Smooth muscle cell of the brain vasculature (primary cell): ENCODE measurements at regions not wholly inside any gene's neighbourhood (a gene's known extent, or its start where the extent isn't known, plus 50 kb on each side); places are given as distances from the start of the nearest gene placed in this dataset.
"Not testable (repeated sequence)": the region's sequence is repeated elsewhere in the genome, so short reads cannot be mapped to it uniquely, and the experiment has no call there.

Experiments
- DNase-seq: peaks from one replicate; pipeline ENCODE4 v3.0.0-alpha.2; 2012; ENCODE audit warnings: low read depth, low spot score

DNA sequence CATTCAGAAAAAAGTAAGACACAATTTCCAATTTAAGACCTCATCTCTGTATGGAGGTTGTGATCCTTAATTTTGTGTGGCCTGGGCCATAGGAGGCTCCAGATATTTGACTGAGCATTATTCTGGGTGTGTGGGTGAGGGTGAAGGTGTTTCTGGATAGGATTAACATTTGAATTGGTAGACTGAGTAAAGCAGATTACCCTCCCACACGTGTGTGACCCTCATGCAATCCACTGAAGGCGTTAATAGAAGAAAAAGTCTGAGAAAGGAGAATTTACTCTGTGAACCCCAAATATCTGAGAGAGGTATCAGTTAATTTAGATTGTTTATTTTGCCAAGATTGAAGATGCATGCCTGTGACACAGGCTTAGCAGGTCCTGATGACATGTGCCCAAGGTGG lies 328.0 kb upstream of the POT1 start:
- no peak for DNase-seq

- DNase-seq, result no peak
These were observed 326.8 kb upstream of the POT1 start for GRCh38 chr7:125256446-125256845.

DNA sequence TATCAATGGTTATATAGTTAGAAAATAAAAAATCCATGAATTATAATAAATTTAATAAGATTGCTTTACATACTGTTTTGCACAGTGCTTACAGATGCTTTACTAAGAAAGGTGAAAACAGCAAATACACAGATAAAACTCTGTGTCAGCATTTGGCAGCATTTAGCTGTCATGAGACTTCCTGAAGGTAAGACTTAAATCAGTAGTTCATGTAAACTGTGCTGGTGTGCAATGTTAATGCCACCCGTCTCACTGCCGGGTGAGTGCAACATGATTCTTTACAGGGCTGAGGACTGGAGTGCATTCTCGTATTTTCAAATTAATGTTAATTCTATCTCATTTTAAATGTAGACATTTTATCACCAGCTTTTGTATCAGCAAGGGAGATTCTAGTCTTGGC lies 326.2 kb upstream of the POT1 start:
- no peak for DNase-seq

DNA sequence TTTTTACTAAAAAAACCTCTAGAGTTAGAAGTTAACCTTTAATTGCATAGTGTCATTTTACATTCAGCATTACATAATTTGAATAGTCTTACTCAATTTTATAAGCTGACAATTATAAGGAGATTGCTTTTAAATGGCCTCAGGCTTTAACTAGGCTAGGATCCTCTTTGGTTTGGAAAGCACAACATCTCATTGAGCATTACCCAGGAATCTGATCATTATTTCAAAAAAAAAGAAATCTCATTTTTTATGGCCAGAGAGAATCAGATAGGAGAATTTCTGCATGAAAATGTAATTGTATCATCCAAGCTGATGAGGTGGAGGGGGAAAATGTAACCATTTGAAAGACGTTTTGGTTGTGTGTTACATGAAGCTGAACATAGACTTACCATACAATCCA lies 324.9 kb upstream of the POT1 start:
- DNase-seq, result no peak

GRCh38 chr7:125253452-125254190 lies 324.0 kb upstream of the POT1 start:
- no peak for DNase-seq

DNA sequence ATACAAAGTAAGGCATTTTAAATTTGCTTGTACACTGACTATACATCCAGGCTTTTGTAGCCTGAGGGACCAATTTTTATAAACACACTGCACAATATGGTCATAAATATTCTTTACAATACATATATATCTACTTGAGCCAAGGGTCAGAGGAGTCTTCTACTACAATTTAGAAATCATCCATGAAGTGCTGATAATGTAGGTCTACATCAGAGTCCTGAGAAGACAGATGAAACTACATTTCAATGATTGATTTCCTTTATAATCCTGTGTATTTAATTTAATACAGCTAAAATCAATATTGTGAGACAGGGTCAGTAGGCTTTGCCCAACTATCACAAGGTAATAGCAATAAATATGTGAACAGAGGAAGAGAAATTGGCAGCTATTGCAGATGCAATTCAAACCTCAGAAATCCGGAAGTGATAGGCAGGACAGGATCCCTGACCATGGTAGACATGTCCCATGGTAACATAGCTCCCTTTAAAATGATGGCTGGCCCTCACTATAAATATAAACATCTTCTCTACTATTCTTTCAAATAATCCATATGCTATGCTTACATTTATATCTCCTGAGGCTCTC lies 318.0 kb upstream of the POT1 start:
- no peak for DNase-seq

DNA sequence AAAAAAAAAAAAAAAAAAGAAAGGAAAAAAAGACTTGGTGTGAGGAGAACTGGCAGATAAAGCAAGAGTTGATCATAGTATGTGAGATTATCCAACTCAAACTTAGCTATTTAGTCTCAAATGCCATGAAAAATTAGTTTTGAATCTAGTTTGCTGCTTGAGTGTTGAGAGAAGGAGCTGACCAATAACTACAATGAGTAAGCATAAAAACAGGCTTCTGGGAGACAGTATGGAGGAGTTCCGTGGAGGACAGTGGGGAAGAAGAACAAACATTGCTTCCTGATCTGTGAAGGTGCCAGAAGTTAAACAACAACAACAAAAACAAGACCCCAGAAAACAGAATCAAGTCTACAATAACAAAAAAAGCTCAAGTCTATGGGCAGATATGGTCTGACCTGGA lies 317.1 kb upstream of the POT1 start:
- DNase-seq, result no peak

DNA sequence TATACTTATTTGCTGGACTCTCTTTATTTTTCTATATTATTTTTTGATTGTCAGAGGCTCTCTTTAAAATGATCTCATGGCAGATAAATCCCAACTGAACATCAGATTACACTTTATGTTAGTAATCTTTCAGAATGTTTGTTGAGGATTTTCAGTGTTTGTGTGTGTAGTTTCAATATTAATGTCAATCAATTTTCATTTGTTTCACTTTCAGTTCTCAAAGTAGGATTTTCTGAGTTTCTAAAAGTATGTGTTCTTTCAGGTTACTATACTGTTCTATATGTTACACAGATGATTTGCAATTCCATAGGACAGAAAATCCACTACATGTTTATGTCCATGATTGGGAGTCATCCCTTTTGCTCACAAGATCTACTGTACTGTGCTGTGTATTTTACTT lies 311.9 kb upstream of the POT1 start:
- no peak for DNase-seq

- no peak for DNase-seq
These were observed 293.0 kb upstream of the POT1 start for GRCh38 chr7:125222596-125222995.

DNA sequence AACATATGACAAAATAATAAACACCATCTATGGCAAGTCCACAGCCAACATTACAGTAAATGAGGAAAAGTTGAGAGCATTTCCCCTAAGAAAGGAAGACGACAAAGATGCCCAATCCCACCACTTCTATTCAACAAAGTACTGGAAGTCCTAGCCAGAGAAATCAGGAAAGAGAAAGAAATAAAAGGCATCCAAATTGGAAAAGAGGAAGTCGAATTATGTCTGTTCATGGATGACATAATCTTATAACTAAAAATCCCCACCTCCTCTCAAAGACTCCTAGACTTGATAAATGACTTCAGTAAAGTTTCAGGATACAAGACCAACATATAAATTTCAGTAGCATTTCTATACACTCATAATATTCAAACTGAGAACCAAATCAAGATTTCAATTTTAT lies 288.5 kb upstream of the POT1 start:
- DNase-seq, result no peak

- DNase-seq, result no peak
These were observed 271.4 kb upstream of the POT1 start for GRCh38 chr7:125201002-125201401.

DNA sequence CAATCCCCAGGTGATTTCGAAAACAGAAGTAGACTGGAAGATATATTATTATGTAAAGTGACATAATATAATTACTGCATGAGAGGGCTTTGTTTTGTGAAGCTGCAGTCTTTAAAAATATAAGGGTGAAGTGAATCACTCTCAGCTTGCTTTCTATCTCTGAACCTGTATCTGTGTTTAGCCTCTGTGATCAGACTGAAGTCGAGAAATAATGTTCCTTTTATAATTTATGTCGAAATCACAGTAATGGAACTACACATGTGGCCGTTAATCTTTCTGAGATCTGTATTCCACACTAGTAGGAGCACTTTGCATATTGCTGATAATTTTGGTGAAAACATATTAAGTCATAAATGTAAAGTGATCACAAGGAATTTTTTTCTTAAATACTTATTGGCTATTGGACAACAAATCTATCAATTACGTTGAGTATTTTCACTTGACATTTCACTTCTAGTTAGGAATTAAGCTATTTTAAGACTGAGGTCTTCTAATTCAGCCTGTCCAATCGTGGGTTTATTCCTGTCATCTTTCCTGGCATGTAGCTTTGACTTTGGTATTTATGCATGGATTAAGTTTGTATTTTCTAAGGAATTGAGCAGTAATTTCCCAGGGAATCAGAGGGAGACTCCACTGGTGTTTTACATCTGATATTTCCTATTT lies 268.2 kb upstream of the POT1 start:
- DNase-seq, result no peak

- DNase-seq, result no peak
These were observed 265.5 kb upstream of the POT1 start for GRCh38 chr7:125195156-125195555.

DNA sequence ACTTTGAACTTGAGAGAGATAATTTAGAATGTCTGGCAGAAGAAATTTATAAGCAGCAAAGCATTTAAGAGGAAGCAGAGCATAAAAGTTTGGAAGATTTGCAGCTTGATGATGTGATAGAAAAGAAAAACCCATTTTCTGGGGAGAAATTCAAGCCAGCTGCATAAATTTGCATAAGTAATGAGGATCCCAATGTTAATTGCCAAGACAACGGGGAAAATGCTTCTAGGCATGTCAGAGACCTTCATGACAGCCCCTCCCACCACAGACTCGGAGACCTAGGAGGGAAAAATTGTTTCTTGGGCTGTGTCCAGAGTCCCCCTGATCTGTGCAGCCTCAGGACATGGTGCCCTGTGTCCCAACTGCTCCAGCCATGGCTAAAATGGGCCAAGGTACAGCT lies 263.6 kb upstream of the POT1 start:
- no peak for DNase-seq

DNA sequence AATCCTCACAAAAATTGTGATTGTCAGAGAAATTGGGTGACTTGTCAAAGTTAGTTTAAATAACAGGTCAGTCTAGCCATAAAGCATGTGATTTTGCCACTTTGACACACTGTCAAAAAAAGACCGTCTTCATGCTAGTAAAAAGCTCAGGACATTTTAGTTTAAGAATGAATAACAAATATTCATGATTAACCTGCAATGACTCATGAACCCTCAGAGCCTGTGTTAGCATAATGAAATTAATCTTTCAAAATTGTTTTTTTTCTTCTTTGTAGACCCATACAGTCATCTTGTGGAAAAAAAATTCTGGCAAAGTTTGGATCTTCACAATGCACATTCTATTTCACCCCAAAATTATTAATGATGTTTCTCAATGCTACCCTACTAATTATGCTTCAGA lies 255.2 kb upstream of the POT1 start:
- no peak for DNase-seq

DNA sequence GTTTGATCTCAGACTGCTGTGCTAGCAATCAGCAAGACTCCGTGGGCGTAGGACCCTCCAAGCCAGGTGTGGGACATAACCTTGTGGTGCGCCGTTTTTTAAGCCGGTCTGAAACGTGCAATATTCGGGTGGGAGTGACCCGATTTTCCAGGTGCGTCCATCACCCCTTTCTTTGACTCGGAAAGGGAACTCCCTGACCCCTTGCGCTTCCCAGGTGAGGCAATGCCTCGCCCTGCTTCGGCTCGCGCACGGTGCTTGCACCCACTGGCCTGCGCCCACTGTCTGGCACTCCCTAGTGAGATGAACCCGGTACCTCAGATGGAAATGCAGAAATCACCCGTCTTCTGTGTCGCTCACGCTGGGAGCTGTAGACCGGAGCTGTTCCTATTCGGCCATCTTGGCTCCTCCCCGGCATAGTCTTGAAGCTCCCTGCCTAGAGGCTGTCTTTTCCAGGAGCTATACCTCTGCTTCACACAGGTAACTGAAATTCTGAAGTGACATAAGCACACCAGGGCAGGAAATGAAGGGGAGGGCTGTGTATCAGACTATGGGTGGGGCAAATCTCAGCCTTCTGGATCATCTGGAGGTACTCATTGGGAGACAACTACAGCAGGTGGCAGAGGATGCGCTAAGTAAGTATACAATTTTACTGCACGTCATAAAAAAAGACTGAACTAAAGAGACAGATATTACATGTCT lies 252.1 kb upstream of the POT1 start:
- not testable (repeated sequence) for DNase-seq

GRCh38 chr7:125173571-125173970 lies 243.9 kb upstream of the POT1 start:
- DNase-seq, result no peak

GRCh38 chr7:125169088-125169487 lies 239.5 kb upstream of the POT1 start:
- DNase-seq, result no peak

DNA sequence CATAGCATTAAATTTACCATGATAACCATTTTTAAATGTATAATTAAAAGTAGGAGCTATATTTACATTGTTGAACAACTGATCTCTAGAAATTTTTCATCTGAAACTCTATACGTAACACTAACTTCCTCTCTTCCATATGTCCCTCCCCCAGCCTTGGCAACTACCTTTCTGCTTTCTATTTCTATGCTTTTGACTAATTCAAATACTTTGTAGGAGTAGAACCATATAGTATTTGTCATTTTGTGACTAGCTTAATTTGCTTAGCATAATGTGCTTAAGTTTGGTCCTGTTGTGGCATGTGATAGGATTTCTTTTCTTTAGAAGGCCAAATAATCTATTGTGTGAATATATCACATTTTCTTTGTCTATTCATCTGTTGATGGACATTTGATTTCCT lies 225.3 kb upstream of the POT1 start:
- DNase-seq, result no peak

DNA sequence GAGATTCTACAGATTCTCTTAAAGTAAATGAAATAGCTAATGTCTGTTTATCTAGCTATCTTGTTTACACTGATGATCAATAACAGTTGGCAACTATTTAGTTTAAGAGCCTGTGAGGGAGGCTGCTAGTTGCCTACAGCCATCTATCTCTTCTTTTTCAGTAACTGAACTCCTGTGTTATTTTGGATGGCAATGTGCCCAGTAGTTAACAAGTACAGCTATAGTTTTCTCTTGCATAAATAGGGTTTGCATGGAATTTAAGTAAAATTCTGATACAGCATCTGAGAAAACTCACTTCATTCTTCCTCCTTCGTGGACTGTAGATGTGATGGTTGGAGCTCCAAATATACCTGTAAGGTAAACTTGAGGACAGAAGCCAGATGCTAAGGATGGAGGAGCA lies 219.5 kb upstream of the POT1 start:
- no peak for DNase-seq

DNA sequence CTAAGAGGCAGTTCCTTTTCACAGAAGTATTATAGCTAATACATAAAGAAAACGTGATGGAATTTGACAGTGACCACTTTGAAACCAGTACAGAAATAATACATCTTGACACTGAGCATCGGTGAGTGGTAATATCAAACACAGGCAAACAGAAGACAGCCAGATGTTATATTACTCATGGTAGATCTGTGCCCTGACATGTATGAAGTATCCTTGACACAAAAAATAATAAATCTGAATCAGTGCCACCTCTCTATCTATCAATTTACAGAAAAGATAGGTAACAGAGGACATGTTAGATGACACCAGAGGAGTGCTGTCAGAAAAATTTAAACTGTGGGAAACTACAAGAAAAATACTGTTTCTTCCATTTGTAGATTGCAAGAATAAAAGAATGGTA lies 217.4 kb upstream of the POT1 start:
- no peak for DNase-seq

GRCh38 chr7:125136755-125137532 lies 207.3 kb upstream of the POT1 start:
- no peak for DNase-seq
